Astrocyte (in vitro differentiated cells and primary cell): ENCODE measurements at regions not wholly inside any gene's neighbourhood (a gene's known extent, or its start where the extent isn't known, plus 50 kb on each side); places are given as distances from the start of the nearest gene placed in this dataset.

Source experiments
- CTCF ChIP-seq: IDR thresholded peaks from 2 replicates; pipeline ENCODE4 v1.5.1; 2011; ENCODE audit warnings: low read depth, mild to moderate bottlenecking, inconsistent platforms, low read length, moderate library complexity; ENCODE audit not compliant: insufficient read depth
- EZH2 ChIP-seq: IDR thresholded peaks from 2 replicates; pipeline ENCODE4 v1.6.1; 2012; ENCODE audit warnings: mild to moderate bottlenecking, low read length, inconsistent platforms; ENCODE audit not compliant: insufficient read depth

DNA sequence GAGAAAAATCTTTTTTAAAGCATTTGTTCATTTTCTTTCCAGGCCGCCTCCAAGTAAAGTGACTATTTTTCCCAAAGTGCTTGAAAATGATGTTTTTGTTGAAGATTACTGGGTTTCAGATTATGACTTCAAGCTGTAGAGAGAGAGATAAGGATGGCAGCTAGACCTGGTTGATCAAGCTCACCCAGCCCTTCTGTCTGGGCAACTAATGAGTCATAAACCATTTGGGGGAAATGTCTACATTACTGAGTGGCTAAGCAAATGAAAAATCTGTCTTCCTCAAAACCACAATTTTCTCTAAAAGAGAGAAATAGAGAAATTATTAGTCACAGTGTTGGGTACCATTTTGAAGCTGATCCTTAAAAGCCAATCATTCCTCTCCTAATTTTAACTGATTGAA lies 355.4 kb upstream of the CPEB2 start:
- no peak for TF ChIP-seq EZH2
- no peak for TF ChIP-seq CTCF
